Colon (tissue), 2 donors: ENCODE measurements at regions not wholly inside any gene's neighbourhood (a gene's known extent, or its start where the extent isn't known, plus 50 kb on each side); places are given as distances from the start of the nearest gene placed in this dataset.
A peak's percentile ranks its signal among the peaks of the same experiment; 100 is the strongest.

Experiments
- FAIRE-seq: peaks from 2 replicates; lab custom pipeline; 2012; peaks lifted over from hg19 to GRCh38; lab: Jason Lieb, UNC
- donor health status: control.
- donor health status: control.

DNA sequence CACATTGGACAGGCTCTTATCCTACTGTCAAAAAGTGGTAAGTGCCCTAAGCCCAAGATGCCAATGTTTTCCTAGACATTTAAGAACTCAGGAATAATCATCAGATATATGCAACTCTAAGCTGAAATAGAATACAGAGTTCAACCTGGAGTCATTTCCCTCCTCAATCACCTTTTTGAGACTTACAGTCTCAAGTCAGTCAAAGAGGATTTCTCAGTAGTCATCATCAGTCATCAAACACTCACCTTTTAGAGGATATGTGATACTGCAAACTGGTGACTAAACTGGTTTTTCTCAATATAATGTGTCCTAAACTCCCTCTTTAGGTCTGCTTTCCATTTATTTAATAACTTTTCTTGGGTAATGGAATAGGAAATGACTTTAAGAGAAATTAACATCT, 145.3 kb upstream of the ADAMTS5 start:
- FAIRE-seq: no peak

DNA sequence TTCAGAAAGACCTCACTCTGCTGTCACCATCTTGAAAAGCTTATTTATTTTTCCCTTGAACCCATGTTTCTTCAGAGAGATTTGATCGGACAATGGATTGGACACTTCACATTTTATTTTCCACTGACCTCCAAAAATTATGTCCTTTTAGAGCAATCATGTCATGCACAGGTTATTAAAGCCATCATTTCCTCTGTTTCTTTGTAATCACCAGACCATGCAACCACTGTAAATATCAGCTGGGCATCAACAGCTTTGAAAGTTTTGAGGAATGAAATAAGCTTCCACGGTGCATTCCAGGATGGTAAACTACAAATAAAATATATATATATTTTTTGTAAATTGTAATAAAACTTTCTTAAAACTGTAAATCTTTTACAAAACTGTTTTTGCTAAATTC, 144.1 kb upstream of the ADAMTS5 start:
- no peak for FAIRE-seq

DNA sequence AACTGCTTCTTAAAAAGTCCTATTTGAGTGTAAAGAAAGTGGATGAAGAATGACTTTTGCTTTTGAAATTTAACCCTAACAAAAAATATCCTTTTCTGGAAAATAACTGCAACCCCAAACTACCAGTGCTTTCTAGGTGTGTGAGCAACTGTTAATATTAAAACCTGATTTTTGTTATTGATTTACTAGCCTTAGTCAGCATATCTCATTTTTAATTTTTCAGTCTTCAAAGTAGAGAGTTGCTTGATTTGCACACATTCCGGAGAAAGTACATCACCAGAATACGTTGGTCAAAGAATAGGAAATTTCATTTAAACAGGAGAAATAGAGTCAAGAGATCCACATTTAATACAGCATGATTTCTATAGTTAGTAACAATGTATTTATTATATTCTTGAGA, 141.8 kb upstream of the ADAMTS5 start:
- FAIRE-seq: no peak

DNA sequence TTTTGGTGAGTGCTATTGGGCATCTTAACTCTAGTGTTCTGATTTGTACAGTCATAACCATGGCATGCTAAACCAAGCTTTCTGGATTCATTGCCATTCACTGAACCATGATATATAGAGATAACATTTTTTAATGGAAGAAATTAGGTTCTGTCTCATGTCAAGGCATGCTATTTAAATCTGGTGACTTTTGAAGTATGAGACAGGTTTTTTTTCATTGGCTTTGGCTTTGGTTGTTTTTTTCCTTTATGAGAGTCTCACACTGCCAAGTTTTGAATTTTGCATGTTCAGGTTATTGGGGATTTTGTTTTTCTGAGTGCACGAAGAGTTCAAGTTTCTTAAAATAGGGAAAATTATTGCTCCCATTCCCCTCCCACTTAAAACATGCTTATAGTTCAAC, 141.3 kb upstream of the ADAMTS5 start:
- FAIRE-seq: no peak

DNA sequence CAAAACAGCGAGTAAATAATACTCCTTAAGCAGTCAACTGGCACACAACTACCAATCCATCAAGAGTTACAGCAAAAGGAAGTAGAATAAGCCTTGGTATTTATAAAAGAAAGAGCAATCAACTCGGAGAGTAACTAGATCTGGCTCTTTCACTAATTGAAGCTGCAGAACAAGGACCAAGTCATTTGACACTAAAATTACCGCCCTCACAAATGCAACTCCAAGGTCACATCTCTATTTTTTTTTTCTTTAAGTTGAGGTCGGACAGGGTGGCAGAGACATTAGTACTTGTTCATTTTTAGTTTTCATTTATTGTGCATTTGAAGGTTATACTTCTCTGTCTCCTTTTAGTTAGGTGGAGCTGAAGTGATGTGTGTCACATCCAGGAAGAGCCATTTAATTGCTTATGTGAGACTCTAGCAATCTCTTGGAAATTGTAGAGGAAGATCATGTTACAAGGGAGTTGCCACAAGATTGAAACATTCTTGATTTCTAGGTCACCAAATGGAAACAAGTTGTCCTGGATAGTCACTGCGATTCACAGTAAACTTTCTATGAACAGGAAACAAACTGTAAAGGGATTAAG, 138.1 kb upstream of the ADAMTS5 start:
- no peak for FAIRE-seq

DNA sequence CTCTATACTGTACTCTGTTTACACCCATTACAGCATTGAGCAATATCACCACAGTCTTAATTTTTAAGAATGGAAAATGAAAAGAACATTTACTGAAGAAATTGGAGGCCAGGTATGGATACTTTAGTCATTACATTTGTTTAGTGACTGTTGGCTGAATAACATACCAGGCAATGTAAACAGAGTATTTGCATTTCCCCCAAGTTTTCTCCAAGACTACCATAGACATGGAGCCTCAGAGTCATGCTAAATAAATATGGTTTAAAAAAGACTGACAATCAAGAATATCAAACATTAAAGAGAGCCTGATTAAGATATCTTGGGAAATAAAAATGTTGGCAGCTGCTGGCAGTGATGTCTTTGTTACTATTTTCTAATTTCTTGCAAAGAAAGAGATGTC, 136.9 kb upstream of the ADAMTS5 start:
- FAIRE-seq: no peak

DNA sequence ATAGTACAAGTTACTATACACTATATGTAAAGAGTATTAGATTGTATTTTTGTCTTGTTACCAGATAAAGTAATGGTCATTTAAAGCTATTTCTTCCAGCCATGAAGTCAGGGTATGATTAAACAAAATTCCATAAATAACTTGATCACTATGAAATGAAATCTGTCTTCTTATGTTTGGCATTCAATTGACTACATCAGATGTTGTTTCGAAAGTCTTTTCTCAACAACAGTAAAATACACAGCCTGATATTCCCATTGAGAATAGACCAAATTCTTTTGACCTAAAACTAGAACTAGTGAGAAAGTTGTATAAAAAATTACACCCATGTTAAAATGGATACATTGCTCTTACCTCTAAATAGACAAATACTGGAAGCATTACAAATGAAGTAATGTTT, 134.6 kb upstream of the ADAMTS5 start:
- FAIRE-seq: no peak

DNA sequence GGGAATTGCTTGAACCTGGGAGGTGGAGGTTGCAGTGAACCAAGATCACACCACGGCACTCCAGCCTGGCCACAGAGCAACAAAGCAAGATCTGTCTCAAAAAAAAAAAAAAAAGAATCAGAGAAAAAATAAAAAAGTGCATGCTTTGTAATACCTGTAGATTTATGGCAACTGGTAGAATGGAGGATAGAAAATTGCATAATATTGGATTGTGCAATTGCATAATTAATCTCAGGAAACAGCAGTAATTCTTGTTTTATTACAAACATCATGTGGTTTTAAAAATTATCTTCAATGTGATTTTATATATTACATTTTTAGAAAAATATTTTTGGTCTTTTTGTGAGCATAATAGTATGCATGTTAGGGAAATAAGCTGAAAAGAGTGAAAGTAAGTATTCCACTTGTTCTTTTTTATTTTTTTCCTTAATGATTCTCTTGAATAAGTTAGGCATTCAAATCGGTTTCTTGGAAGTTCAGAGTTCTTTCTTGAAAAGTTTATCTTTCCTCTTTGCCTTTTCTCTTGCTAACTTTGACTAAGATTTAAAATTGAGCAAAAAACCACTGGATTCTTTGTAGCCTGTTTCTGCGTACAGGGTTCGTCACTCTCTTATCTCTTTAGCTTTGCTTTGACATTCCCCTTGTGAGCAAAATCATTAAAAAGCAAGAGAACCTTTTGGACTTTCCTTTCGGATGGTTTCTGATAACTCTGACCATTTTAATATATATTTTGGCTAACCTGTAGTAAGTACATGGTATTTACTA, 127.5 kb upstream of the ADAMTS5 start:
- no peak for FAIRE-seq

DNA sequence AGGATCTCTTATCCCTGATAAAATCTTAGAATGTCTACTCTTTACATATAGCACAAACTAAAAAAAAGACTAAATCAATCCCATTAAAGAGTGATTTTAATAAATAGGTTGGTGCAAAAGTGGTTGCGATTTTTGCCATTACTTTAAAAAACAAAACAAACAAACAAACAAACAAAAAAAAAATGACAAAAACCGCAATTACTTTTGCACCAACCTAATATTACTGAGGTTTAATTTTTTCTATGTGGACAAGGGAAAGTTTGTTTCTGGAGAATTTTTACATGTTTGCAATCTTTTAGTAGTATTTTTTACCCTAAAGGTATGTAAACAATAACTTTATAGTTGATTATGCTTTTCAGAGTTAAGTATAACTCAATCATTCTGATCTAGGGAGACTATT, 119.7 kb upstream of the ADAMTS5 start:
- peak; percentile 60 for FAIRE-seq

DNA sequence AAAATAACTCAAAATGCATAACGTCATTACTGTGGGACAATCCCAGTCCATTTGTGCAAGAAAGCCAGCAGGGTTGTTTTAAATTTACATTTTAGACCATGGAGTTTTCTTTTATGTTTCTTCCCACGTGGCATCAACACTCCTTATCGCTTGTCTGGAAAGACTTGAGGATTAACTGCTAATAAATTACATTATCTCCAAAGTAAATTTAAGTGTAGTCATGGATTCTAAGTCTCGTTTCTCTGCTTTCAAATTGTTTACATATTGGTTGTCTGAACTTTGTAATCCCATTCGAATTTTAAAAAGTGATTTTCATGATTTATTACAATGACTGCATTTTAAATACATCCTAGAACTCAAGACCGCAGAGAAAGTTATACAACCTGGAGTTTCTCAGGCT, 119.3 kb upstream of the ADAMTS5 start:
- no peak for FAIRE-seq

DNA sequence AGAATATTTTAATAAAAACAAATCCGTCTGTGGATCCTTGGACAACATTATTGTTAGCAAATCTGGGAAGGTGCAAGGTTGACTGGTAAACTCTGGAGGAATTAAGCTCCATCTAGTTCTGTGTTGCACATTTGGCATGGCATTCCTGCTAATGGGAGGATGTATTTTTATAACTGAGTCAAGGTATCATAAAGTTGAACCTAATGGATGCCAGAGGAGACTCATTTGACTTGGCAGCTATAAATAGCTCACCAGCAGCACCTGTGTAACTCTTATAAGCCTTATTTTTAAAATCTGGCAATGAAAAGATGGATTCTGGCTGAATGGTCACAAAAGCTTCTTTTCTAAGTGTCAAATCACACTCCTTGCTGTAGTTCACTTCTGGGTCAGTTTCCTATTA, 118.5 kb upstream of the ADAMTS5 start:
- FAIRE-seq: no peak

DNA sequence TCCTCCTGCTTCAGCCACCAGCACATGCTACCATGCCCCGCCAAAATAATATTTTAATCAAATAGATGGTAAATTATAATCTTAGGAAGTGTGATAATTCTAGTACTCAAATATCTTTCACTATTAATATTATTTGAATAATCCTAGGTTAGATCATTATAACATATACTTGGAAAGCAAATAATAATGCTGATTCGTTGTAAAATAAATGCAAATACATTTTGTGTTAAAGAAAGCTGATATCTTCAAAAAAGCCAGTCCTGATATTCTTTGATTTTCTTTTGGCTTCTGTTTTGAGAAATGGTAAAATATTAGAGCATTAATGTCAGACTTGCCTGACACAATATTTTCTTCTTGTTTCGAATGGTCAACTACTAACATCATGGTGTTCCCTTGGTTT, 116.3 kb upstream of the ADAMTS5 start:
- no peak for FAIRE-seq

DNA sequence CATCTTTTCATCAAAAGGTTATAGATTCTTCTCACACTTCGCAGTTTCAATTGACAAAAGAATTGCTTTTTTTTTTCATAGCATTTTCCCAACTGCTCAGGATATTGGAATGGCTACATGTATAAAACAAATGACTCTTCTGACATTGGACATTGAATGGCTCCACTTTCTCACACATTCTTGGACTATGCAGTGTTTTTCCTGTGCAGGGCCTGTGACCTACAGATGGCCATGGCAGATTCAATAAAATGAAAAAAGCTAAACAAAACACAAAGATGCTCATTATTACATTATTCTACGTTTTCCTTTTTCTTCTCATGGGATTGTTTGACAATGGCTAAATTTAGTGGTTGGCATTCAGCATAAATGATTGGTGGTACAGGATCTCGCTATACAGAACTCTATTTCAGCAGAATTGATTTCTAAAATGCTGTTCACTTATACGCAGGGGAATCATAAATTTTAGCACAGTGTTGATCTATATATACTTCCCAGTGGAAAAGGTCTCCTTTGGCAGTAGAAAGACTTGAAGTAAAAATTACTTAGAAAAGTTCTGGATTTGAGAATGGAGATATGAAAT, 115.6 kb upstream of the ADAMTS5 start:
- no peak for FAIRE-seq

DNA sequence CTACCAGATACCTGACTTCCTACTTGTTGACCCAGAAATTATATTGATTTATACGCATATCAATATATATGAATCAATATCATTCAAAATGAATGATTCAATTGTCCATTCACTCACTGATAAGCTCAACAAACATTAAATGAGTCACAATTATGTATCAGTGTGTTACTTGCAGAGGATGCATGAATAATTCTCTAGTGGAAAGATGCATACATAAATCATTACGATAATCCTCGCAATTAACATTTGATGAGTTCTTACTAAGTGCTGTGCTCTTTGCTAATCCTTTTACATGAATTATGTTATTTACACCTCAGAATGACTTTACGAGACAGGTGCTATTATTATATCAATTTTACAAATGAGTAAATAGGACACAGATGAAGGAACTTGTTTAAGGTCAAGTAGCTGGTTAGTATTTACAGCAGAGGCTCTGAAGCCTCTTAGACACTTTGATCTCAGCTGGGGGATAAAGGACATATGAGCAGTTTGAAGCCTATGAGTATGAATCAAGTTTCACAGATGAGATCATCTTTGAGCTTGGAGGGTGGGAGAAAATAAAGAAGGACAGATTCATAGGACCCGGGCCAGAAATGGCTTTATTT, 112.8 kb upstream of the ADAMTS5 start:
- FAIRE-seq: no peak

DNA sequence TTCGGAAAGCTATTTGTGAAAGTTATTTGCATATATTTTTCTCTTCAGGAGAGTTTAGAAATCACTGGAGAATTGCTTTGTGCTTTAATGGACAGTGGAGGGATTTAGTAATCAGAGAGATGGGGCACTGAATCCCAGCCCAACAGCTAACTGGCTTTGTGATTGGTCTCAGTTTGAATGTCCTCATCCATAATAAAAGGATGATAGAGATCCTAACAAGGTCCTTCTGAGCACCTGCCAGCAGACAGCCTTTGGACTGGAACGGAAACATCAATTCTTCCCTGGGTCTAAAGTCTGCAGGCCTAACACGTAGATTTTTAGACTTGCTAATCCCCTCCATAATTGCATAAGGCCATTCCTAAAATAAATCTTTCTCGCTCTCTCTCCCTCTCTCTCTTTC, 112.0 kb upstream of the ADAMTS5 start:
- FAIRE-seq: no peak

DNA sequence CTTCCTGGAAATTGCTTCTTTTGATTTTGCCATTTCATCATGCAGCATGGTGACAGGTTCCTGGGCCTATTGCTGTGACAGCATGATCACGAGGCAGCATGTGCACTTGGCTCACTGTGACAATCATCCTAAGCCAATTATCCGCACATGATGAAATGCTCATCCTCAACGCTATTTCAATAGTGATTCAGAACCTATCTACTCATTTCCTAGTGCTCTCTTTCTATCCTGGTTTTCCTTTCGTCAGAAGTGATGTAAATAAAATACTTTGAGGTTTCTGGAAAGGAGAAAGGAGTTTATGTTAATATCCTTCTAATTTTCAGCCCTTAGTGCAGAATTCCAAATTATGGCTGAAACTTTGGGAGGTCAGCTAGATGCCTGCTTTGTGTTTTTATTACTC, 110.6 kb upstream of the ADAMTS5 start:
- no peak for FAIRE-seq

DNA sequence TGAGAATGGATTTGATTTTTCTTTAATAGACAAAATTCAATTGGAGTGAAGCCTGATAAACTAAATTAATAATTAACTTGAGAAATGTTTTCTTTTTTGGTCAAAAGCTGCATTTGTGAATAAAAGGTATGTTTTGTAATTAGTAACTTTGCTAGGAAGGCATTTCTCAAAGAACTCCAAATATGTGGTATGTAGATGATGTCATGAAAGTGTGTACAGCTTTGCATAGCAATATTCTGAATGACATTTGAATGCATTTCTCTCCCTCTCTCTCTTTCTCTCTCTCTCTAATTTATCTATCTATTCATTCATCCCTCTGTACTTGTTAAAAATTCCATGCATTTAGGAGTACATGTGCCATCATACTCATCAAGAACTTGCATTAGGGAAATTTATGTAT, 109.1 kb upstream of the ADAMTS5 start:
- FAIRE-seq: no peak

DNA sequence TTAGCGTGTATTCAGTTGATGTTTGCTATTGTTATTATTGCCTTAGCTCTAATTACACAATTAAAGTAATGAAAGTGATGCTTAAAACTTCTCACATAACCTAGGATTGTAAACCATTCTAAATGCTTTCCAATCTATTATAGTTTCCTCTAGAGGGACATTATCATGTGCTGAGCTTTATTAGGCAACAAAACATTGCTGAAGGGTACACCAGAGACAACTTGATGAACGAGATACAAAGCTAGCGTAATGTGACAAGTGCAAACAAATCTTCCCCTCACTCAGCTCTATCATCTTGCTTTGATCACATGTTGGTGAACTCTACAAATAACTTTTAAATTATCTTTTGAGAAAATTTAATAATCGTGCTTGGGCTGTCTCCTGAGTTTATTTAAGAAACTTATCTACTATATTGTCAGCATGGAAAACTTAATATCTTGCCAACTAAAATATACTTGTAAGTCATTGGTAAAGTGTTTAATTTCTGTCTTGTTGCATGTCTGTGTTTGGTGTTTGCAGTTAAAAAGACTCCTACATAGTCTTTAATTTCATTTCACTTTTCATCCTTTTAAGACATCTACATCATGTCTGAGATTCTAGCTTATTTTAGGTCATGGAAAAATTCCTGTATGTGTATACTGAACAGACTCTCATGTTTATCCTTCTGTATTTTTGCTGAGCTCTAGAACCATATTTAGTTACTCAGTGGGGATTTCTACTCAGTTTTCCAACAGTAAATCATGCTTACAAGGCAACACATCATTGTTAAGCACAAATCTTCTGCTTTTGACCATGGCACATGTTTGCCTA, 104.2 kb upstream of the ADAMTS5 start:
- no peak for FAIRE-seq

DNA sequence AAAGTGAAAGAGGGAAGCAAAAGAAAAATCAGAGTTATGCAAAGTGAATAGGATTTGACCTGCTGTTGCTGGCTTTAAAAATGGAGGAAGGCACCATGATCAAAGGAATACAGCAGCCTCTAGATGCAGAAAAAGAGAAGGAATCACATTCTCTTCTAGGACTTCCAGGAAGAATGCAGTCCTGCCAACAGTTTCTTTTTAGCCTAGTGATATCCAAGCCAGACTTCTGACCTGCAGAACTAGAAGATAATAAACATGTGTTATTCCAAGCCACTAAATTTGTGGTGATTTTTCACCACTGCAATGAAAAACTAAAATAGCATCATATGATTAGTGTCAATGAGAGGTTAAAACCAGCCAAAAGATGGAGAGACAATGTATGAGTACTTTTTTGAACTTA, 101.9 kb upstream of the ADAMTS5 start:
- no peak for FAIRE-seq

DNA sequence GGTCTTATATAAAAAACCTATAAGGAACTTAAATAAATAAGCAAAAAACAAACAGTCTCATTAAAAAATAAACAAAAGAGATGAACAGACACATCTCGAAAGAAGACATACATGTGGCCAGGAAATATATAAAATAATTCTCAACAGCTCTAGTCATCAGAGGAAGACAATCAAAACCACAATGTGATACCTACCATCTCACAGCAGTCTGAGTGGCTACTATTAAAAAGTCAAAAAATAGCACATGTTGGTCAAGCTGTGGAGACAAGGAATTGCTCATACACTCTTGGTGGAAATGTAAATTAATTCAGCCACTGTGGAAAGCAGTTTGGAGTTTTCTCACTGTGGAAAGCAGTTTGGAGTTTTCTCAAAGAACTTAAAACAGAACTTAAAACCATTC, 100.3 kb upstream of the ADAMTS5 start:
- no peak for FAIRE-seq

DNA sequence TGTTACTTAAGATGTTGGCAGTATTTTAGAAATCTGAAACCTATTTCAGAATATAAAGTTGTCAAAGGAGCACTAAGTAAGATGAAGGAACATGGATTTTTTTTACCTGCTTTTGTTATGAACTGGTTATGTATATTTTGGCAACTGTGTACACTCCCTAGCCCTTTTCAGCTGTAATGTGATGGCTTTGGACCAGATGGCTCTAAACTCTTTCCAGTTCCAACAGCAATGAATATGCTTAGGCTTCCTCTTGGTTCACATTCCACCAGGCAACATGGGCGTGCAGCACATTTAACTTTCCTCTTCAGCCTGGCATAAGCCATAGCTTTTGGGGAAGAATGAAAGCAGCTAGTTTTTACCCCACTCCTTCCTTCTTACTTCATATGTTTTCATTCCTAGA, 95.6 kb upstream of the ADAMTS5 start:
- FAIRE-seq: no peak

DNA sequence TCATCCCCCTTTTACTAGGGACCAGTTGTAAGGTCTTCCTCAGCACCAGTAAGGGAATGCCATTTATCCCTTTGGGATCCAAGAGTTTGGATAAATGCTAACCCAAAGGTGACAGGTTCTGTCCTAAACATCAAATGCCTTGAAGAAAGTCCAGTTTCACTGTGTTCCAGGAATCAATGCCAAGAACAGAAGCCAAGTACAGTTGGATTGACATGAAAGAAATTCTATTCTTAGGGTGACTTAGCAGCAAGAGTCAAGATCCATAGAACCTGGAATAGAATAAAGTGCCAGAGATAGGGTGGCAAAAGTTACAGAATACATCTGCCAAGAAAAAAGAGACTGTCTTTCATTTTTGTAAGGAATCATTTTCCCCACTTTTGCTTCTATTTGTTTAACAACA, 94.9 kb upstream of the ADAMTS5 start:
- no peak for FAIRE-seq

DNA sequence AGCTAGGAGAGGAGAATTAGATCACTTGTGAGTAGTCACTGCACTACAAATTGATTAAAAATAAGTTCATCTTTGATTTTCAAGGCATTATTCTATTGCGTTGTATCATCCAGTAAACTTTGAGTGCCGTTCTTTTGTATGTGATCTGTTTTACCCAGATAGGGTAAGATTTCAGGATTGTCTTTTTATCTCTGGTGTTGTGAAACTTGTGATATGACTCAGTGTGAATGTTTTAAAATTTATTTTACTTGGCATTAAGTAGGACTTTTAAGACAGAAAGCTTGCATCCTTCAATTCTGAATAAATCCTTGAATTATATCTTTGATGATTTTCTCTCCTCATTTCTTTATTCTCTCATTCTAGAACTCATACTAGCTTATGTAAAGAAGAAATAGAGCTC, 93.3 kb upstream of the ADAMTS5 start:
- FAIRE-seq: no peak
